ENCODE measurements at regions not wholly inside any gene's neighbourhood (a gene's known extent, or its start where the extent isn't known, plus 50 kb on each side); places are given as distances from the start of the nearest gene placed in this dataset.

GRCh38 chr14:71594821-71595220, 337.4 kb upstream of the RGS6 start:
- Histone ChIP-seq H2AFZ (ENCODE audit: low read depth, low read length) (no peak overlapping the region), H3K79me2 (ENCODE audit: insufficient read depth, low read length) (peaks cover 55% of the 10 kb centered on the region), H4K20me1 (ENCODE audit: insufficient read depth, low read length) (peaks cover 3% of the 10 kb centered on the region; the same call in 1 of the 2 replicates), H3K4me1 (ENCODE audit: insufficient read depth, low read length) (peaks cover 78% of the 10 kb centered on the region), H3K4me2 (ENCODE audit: insufficient read depth, low read length) (peak overlapping the region; percentile 58), H3K27me3 (ENCODE audit: insufficient read depth, low read length, poor library complexity) (no peaks in the 10 kb centered on the region), H3K9me3 (ENCODE audit: insufficient read depth, low read length, severe bottlenecking) (no peaks in the 10 kb centered on the region), H3K9ac (ENCODE audit: low read depth, low read length) (peak overlapping the region; percentile 39), H3K36me3 (ENCODE audit: insufficient read depth, low read length) (0 out of 2 replicates have a peak, but pooled peaks cover 9% of the 10 kb centered on the region), H3K4me3 (ENCODE audit: low read depth in 1 of 2, low read length in 2 of 2) (peak overlapping the region in 1 of 2 experiments; percentile 20; a peak in 1 of 4 replicates), H3K27ac (ENCODE audit: low read length) (peak overlapping the region; percentile 72)
- ATAC-seq (ENCODE audit: insufficient read depth, low read depth) (peak; percentile 92), DNase-seq (peak; percentile 84)
- TF ChIP-seq EZH2 (IDR thresholded peaks at IDR 0.05; ENCODE audit: borderline replicate concordance, low read depth, low read length, severe bottlenecking): no peak
- TF ChIP-seq CTCF (IDR thresholded peaks at IDR 0.05; ENCODE audit: borderline replicate concordance, extremely low read depth, low read length, poor library complexity, severe bottlenecking): no peak

GRCh38 chr14:71595441-71595840, 336.8 kb upstream of the RGS6 start:
- H3K79me2 ChIP-seq (ENCODE audit: insufficient read depth, low read length): peaks cover 60% of the 10 kb centered on the region
- 0 out of 4 replicates have a peak overlapping the region, but pooled peaks of 1 of the 2 experiments have one; percentile 20 for H3K4me3 ChIP-seq (ENCODE audit: low read depth in 1 of 2, low read length in 2 of 2)
- peak overlapping the region; percentile 39; the same call in 1 of the 2 replicates for H3K9ac ChIP-seq (ENCODE audit: low read depth, low read length)
- 0 out of 2 replicates have a peak, but pooled peaks cover 9% of the 10 kb centered on the region for H3K36me3 ChIP-seq (ENCODE audit: insufficient read depth, low read length)
- peaks cover 82% of the 10 kb centered on the region for H3K4me1 ChIP-seq (ENCODE audit: insufficient read depth, low read length)
- H3K9me3 ChIP-seq (ENCODE audit: insufficient read depth, low read length, severe bottlenecking): peaks cover 5% of the 10 kb centered on the region
- peak overlapping the region; percentile 72 for H3K27ac ChIP-seq (ENCODE audit: low read length)
- TF ChIP-seq CTCF (IDR thresholded peaks at IDR 0.05; ENCODE audit: borderline replicate concordance, extremely low read depth, low read length, poor library complexity, severe bottlenecking) (no peak), EZH2 (IDR thresholded peaks at IDR 0.05; ENCODE audit: borderline replicate concordance, low read depth, low read length, severe bottlenecking) (no peak)
- H2AFZ ChIP-seq (ENCODE audit: low read depth, low read length): no peak overlapping the region
- DNase-seq (no peak), ATAC-seq (ENCODE audit: insufficient read depth, low read depth) (no peak)
- H3K4me2 ChIP-seq (ENCODE audit: insufficient read depth, low read length): peak overlapping the region; percentile 58
- peaks cover 3% of the 10 kb centered on the region; the same call in 1 of the 2 replicates for H4K20me1 ChIP-seq (ENCODE audit: insufficient read depth, low read length)
- no peaks in the 10 kb centered on the region for H3K27me3 ChIP-seq (ENCODE audit: insufficient read depth, low read length, poor library complexity)

GRCh38 chr14:71597287-71597920, 334.8 kb upstream of the RGS6 start:
- peaks cover 76% of the 10 kb centered on the region for H3K79me2 ChIP-seq (ENCODE audit: insufficient read depth, low read length)
- peak overlapping the region; percentile 20; the same call in 1 of the 2 replicates for H3K27ac ChIP-seq (ENCODE audit: low read length)
- TF ChIP-seq CTCF (IDR thresholded peaks at IDR 0.05; ENCODE audit: borderline replicate concordance, extremely low read depth, low read length, poor library complexity, severe bottlenecking): no peak
- TF ChIP-seq EZH2 (IDR thresholded peaks at IDR 0.05; ENCODE audit: borderline replicate concordance, low read depth, low read length, severe bottlenecking): no peak
- DNase-seq (no peak), ATAC-seq (ENCODE audit: insufficient read depth, low read depth) (no peak)
- no peak overlapping the region for H3K4me2 ChIP-seq (ENCODE audit: insufficient read depth, low read length)
- no peak overlapping the region for H3K9ac ChIP-seq (ENCODE audit: low read depth, low read length)
- H3K36me3 ChIP-seq (ENCODE audit: insufficient read depth, low read length): 0 out of 2 replicates have a peak, but pooled peaks cover 9% of the 10 kb centered on the region
- no peak overlapping the region for H3K4me3 ChIP-seq (ENCODE audit: low read depth in 1 of 2, low read length in 2 of 2)
- H3K4me1 ChIP-seq (ENCODE audit: insufficient read depth, low read length): peaks cover 71% of the 10 kb centered on the region
- no peak overlapping the region for H2AFZ ChIP-seq (ENCODE audit: low read depth, low read length)
- peaks cover 8% of the 10 kb centered on the region for H3K9me3 ChIP-seq (ENCODE audit: insufficient read depth, low read length, severe bottlenecking)
- H4K20me1 ChIP-seq (ENCODE audit: insufficient read depth, low read length): peaks cover 3% of the 10 kb centered on the region; the same call in 1 of the 2 replicates
- no peaks in the 10 kb centered on the region for H3K27me3 ChIP-seq (ENCODE audit: insufficient read depth, low read length, poor library complexity)

All from DND-41 (cell line).